GM20431 (cell line): ENCODE measurements at regions not wholly inside any gene's neighbourhood (a gene's known extent, or its start where the extent isn't known, plus 50 kb on each side); places are given as distances from the start of the nearest gene placed in this dataset.
"Not testable (repeated sequence)": the region's sequence is repeated elsewhere in the genome, so short reads cannot be mapped to it uniquely, and the experiment has no call there.

Experiments
- in situ Hi-C: fragments of 300-500 bp; cut with MseI, MboI; formaldehyde crosslinking; loops from one replicate; pipeline ENCODE4 v1.15.0; 2020; ENCODE audit warnings: low sequenced_read_pairs; ENCODE audit not compliant: unreplicated experiment

GRCh38 chrX:45584717-45585116 is 384.0 kb upstream of the DIPK2B start:
- in situ Hi-C loops, result no loop called here

- in situ Hi-C loops, result no loop called here
Measured at GRCh38 chrX:45577361-45577760, 376.7 kb upstream of the DIPK2B start.

- in situ Hi-C loops, result no loop called here
Measured at GRCh38 chrX:45571453-45571852, 370.8 kb upstream of the DIPK2B start.

- in situ Hi-C loops, result no loop called here
Measured at GRCh38 chrX:45566456-45566855, 365.8 kb upstream of the DIPK2B start.

- in situ Hi-C loops, result no loop called here
Measured at GRCh38 chrX:45557387-45557786, 356.7 kb upstream of the DIPK2B start.

GRCh38 chrX:45554736-45555135 is 354.1 kb upstream of the DIPK2B start:
- in situ Hi-C loops, result no loop called here

GRCh38 chrX:45553417-45553816 is 352.7 kb upstream of the DIPK2B start:
- in situ Hi-C loops, result no loop called here

- in situ Hi-C loops, result not testable (repeated sequence)
Measured at GRCh38 chrX:45546697-45547096, 346.0 kb upstream of the DIPK2B start.

GRCh38 chrX:45540181-45540580 is 339.5 kb upstream of the DIPK2B start:
- in situ Hi-C loops, result no loop called here

GRCh38 chrX:45537936-45538335 is 337.3 kb upstream of the DIPK2B start:
- in situ Hi-C loops, result no loop called here

- in situ Hi-C loops, result no loop called here
Measured at GRCh38 chrX:45527834-45528233, 327.2 kb upstream of the DIPK2B start.

GRCh38 chrX:45524805-45525204 is 324.1 kb upstream of the DIPK2B start:
- in situ Hi-C loops, result loop anchor here (25.0 kb wide), 1 partner anchor 312 kb away; no protein-coding TSS in a partner anchor

GRCh38 chrX:45524296-45524695 is 323.6 kb upstream of the DIPK2B start:
- in situ Hi-C loops, result loop anchor here (25.0 kb wide), 1 partner anchor 313 kb away; no protein-coding TSS in a partner anchor

GRCh38 chrX:45518552-45518951 is 317.9 kb upstream of the DIPK2B start:
- in situ Hi-C loops, result loop anchor here (25.0 kb wide), 1 partner anchor 319 kb away; no protein-coding TSS in a partner anchor

- in situ Hi-C loops, result loop anchor here (25.0 kb wide), 1 partner anchor 320 kb away; no protein-coding TSS in a partner anchor
Measured at GRCh38 chrX:45517090-45517973, 316.7 kb upstream of the DIPK2B start.

- in situ Hi-C loops, result loop anchor here (25.0 kb wide), 1 partner anchor 322 kb away; no protein-coding TSS in a partner anchor
Measured at GRCh38 chrX:45515262-45516215, 314.9 kb upstream of the DIPK2B start.

- in situ Hi-C loops, result loop anchor here (25.0 kb wide), 1 partner anchor 324 kb away; no protein-coding TSS in a partner anchor
Measured at GRCh38 chrX:45513042-45513441, 312.4 kb upstream of the DIPK2B start.

GRCh38 chrX:45508454-45508853 is 307.8 kb upstream of the DIPK2B start:
- in situ Hi-C loops, result loop anchor here (25.0 kb wide), 1 partner anchor 329 kb away; no protein-coding TSS in a partner anchor

- in situ Hi-C loops, result loop anchor here (25.0 kb wide), 1 partner anchor 331 kb away; no protein-coding TSS in a partner anchor
Measured at GRCh38 chrX:45506149-45506730, 305.6 kb upstream of the DIPK2B start.

- in situ Hi-C loops, result loop anchor here (25.0 kb wide), 1 partner anchor 332 kb away; no protein-coding TSS in a partner anchor
Measured at GRCh38 chrX:45505214-45505613, 304.5 kb upstream of the DIPK2B start.
